Upper lobe of left lung (tissue), 6 donors: ENCODE measurements at regions not wholly inside any gene's neighbourhood (a gene's known extent, or its start where the extent isn't known, plus 50 kb on each side); places are given as distances from the start of the nearest gene placed in this dataset.

Experiments used
- ATAC-seq, 2 donors: fragments of 200-7000 bp; cut with Tn5 transposase; one replicate each; pipeline ENCODE4 v1.9.1; 2022; ENCODE audit warnings: mild to moderate bottlenecking in 2 of 2, moderate library complexity in 2 of 2; ENCODE audit not compliant: low FRiP score in 2 of 2
- DNase-seq, 2 donors: peaks; one replicate each; pipeline ENCODE4 v3.0.0-alpha.2; 2019 to 2020
- H3K27ac ChIP-seq, 4 donors: fragments of 200-600 bp; sonication (generic); one replicate each; pipeline ENCODE4 v1.5.1; 2016 to 2019
- H3K27me3 ChIP-seq, 4 donors: fragments of 200-600 bp; sonication (generic); one replicate each; pipeline ENCODE4 v1.5.1; 2017 to 2019
- H3K36me3 ChIP-seq, 4 donors: fragments of 200-600 bp; sonication (generic); one replicate each; pipeline ENCODE4 v1.5.1; 2016 to 2019
- H3K4me1 ChIP-seq, 4 donors: fragments of 200-600 bp; sonication (generic); one replicate each; pipeline ENCODE4 v1.5.1; 2018 to 2019
- H3K4me3 ChIP-seq, 4 donors: fragments of 200-600 bp; sonication (generic); one replicate each; pipeline ENCODE4 v1.5.1; 2017 to 2019; ENCODE audit warnings: mild to moderate bottlenecking in 2 of 4, moderate library complexity in 1 of 4
- H3K9me3 ChIP-seq, 4 donors: fragments of 200-600 bp; sonication (generic); one replicate each; pipeline ENCODE4 v1.5.1; 2018 to 2019
- CTCF ChIP-seq, 6 experiments: fragments of 450-650 bp in 4 of 6; fragments of 200-600 bp in 2 of 6; sonication (generic) in 2 of 6; IDR thresholded peaks; one replicate each; pipeline ENCODE4 v1.5.1; 2016 to 2019; ENCODE audit warnings: antibody characterized with exemption in 6 of 6
- EP300 ChIP-seq, 4 donors: sonication (generic); formaldehyde crosslinking; IDR thresholded peaks; one replicate each; pipeline ENCODE4 v1.5.1; 2017; ENCODE audit warnings: antibody characterized with exemption in 4 of 4, control low read depth in 2 of 4
- POLR2A ChIP-seq, 4 donors: fragments of 450-650 bp; IDR thresholded peaks; one replicate each; pipeline ENCODE4 v1.5.1; 2016 to 2017; ENCODE audit warnings: antibody characterized with exemption in 4 of 4, mild to moderate bottlenecking in 2 of 4
- POLR2AphosphoS5 ChIP-seq, 2 donors: sonication (generic); formaldehyde crosslinking; IDR thresholded peaks; one replicate each; pipeline ENCODE4 v1.5.1; 2017; ENCODE audit warnings: antibody characterized with exemption in 2 of 2
- WGBS, 2 donors: methylation state at CpG; one replicate each; pipeline ENCODE4 v1.1.5; 2017 to 2018; 5-methylcytosine and 5-hydroxymethylcytosine counted together
- donor health status: DM: no; HTN: no; CAD: no; lungs with moderate emphysema.
- donor health status: DM: no; HTN: yes; CAD: no; lungs with severe emphysema.

GRCh38 chr7:18194616-18195015, 167.0 kb upstream of the PRPS1L1 start:
- TF ChIP-seq POLR2A (IDR thresholded peaks at IDR 0.05) (no peak), POLR2AphosphoS5 (IDR thresholded peaks at IDR 0.05) (no peak), CTCF (IDR thresholded peaks at IDR 0.05) (no peak), EP300 (IDR thresholded peaks at IDR 0.05) (no peak)
- ATAC-seq (no peak), DNase-seq (no peak)
- Histone ChIP-seq H3K4me3 (no peak overlapping the region), H3K9me3 (no peaks in the 10 kb centered on the region), H3K27ac (no peak overlapping the region), H3K27me3 (no peaks in the 10 kb centered on the region), H3K4me1 (no peaks in the 10 kb centered on the region), H3K36me3 (no peaks in the 10 kb centered on the region)

GRCh38 chr7:18196638-18197037, 169.0 kb upstream of the PRPS1L1 start:
- Histone ChIP-seq H3K4me3 (no peak overlapping the region), H3K9me3 (no peaks in the 10 kb centered on the region), H3K27me3 (no peaks in the 10 kb centered on the region), H3K27ac (no peak overlapping the region), H3K4me1 (no peaks in the 10 kb centered on the region), H3K36me3 (no peaks in the 10 kb centered on the region)
- DNase-seq (no peak), ATAC-seq (no peak)
- no peak for TF ChIP-seq CTCF (IDR thresholded peaks at IDR 0.05)
- TF ChIP-seq POLR2A (IDR thresholded peaks at IDR 0.05): no peak
- no peak for TF ChIP-seq EP300 (IDR thresholded peaks at IDR 0.05)
- TF ChIP-seq POLR2AphosphoS5 (IDR thresholded peaks at IDR 0.05): no peak
- 92 to 95% methylated on average over 3 of the region's 3 CpGs for WGBS, 2 donors

GRCh38 chr7:18198868-18199267, 171.2 kb upstream of the PRPS1L1 start:
- DNase-seq (no peak), ATAC-seq (no peak)
- H3K36me3 ChIP-seq: no peaks in the 10 kb centered on the region
- H3K27ac ChIP-seq: no peak overlapping the region
- no peaks in the 10 kb centered on the region for H3K9me3 ChIP-seq
- TF ChIP-seq POLR2A (IDR thresholded peaks at IDR 0.05) (no peak), EP300 (IDR thresholded peaks at IDR 0.05) (no peak), POLR2AphosphoS5 (IDR thresholded peaks at IDR 0.05) (no peak), CTCF (IDR thresholded peaks at IDR 0.05) (no peak)
- H3K27me3 ChIP-seq: no peaks in the 10 kb centered on the region
- no peak overlapping the region for H3K4me3 ChIP-seq
- WGBS, 2 donors: 95 to 98% methylated on average over 1 of the region's 1 CpG
- no peaks in the 10 kb centered on the region for H3K4me1 ChIP-seq

DNA sequence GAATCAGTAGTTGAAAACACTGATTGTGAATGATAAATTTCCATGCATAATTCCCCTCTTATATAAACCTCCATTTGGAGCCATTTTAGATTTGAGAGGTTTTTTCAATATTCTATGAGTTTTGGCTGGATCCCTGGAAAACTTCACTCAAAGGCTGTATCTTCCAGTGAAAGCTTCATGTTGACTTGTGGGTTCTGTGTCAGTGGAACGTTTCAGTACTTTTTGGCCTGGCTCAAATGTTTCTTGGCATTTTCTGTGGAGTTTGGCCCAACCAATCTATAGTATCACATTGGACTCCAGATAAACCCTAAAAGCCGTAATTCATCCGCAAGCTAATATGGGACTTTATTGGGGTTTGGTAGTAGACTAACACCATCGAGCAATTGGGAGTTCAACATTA, 172.6 kb upstream of the PRPS1L1 start:
- no peaks in the 10 kb centered on the region for H3K4me1 ChIP-seq
- DNase-seq: no peak
- H3K36me3 ChIP-seq: no peaks in the 10 kb centered on the region
- ATAC-seq: no peak
- no peaks in the 10 kb centered on the region for H3K27me3 ChIP-seq
- no peak overlapping the region for H3K27ac ChIP-seq
- no peak overlapping the region for H3K4me3 ChIP-seq
- TF ChIP-seq POLR2A (IDR thresholded peaks at IDR 0.05) (no peak), EP300 (IDR thresholded peaks at IDR 0.05) (no peak), POLR2AphosphoS5 (IDR thresholded peaks at IDR 0.05) (no peak), CTCF (IDR thresholded peaks at IDR 0.05) (no peak)
- no peaks in the 10 kb centered on the region for H3K9me3 ChIP-seq
- WGBS, 2 donors: 88 to 96% methylated on average over 4 of the region's 4 CpGs

DNA sequence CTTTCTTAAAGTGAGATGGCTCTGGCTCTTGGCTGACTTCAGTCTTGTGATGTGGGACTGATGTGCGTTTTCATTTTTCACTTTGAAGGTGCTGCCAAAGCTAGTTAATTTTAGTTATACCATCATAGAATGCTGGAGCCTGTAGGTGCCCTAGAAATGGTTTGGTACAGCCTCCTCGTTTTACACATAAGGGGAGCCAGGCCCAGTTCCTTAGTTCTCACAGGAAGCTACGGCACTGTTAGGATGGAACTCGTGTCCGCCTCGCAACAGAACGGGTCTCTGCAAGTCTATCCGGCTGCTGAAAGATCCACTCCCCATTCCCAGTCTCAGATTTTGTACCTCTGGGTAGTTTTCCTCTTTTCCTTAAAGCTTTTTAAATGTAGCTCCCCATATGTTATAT, 173.2 kb upstream of the PRPS1L1 start:
- DNase-seq: no peak
- H3K36me3 ChIP-seq: no peaks in the 10 kb centered on the region
- no peak for ATAC-seq
- H3K9me3 ChIP-seq: no peaks in the 10 kb centered on the region
- 89 to 92% methylated on average over 8 of the region's 8 CpGs for WGBS, 2 donors
- H3K4me3 ChIP-seq: no peak overlapping the region
- H3K4me1 ChIP-seq: no peaks in the 10 kb centered on the region
- H3K27me3 ChIP-seq: no peaks in the 10 kb centered on the region
- no peak for TF ChIP-seq CTCF (IDR thresholded peaks at IDR 0.05)
- no peak for TF ChIP-seq EP300 (IDR thresholded peaks at IDR 0.05)
- no peak for TF ChIP-seq POLR2AphosphoS5 (IDR thresholded peaks at IDR 0.05)
- TF ChIP-seq POLR2A (IDR thresholded peaks at IDR 0.05): no peak
- no peak overlapping the region for H3K27ac ChIP-seq
